Effector CD4-positive, alpha-beta T cell (primary cell): ENCODE measurements at regions not wholly inside any gene's neighbourhood (a gene's known extent, or its start where the extent isn't known, plus 50 kb on each side); places are given as distances from the start of the nearest gene placed in this dataset.
"Not testable (repeated sequence)": the region's sequence is repeated elsewhere in the genome, so short reads cannot be mapped to it uniquely, and the experiment has no call there.

Experiments
- DNase-seq: peaks from one replicate; pipeline ENCODE4 v3.0.0-alpha.2; 2020

DNA sequence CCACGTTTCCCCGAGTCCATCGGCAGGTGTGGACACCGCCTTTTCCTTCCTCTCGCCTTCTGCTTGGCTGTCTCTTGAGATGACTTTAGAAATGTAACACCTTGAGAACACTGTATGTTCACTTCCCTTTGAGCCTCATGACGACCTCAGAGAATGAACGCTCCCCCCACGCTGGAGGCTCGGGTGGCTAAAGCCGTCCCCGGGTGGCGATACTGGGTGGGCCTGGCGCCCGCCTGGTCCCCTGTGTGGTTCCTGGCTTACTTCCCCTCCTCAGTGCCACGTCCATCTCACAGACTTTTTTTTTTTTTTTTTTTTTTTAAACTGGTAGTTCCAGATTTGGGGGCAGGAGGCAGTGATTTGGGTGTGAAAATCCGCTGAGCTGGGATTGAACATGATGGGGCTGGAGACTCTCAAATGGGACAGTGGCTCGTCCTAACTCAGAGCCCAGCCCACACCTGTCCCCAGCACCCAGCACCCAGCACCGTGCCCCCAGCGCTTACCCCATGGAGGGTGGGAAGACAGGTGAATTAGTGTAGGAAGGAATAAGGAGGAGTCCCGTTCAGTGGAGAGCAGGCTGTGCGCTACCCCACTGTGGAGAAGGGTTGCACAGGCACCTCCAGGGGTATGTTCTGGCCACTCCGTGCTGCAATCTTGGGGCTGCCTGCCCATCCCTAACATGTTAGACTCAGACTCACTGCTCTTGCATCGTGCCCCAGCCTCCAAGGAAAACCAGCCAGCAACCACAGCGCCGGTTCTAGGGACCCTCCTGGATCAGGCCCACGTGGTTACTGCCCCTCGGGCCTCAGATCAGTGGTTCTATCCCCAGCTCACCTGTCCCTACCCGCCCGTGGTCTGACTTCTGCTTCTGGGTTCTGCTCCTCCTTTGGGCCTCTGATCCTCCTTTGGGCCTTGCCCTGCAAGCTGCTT, 174.0 kb downstream of the ASB1 start:
- no peak for DNase-seq

DNA sequence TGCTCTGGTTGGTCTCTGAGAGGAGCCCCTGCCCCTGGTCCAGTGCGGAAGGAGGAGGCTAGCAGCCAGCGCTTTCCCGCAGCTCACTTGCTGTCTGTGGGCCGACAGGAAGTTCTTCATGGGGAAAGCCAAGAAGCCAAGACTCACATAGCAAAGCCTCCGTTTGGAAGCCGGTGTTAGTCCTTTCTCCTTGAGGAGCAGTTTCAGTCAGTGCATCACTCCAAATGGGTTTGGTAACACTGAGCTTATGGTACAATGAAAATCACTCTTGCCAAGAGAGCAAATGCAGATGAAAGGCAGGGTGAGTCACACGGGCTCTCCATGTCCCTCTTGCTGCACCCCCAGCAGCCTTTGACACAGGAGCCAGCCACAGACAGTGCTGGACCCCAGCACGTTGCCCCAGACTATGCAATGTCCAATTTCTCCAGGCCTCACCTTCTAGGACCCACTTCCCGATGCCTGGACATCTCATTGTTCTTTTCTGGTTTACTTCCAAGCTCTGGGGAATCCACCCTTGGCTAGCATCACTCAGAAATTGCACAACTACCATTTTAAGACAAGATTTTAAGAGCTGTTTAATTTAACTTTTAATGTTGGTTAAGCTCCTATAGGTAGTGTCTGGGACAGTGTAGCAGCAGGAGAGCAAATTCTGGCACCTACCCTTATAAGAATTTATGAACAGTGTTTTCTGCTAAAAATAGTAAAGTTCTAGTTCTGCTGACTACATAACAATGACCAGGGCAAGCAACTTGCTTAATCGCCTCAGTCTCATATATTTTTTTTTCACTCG, 174.9 kb downstream of the ASB1 start:
- no peak for DNase-seq

DNA sequence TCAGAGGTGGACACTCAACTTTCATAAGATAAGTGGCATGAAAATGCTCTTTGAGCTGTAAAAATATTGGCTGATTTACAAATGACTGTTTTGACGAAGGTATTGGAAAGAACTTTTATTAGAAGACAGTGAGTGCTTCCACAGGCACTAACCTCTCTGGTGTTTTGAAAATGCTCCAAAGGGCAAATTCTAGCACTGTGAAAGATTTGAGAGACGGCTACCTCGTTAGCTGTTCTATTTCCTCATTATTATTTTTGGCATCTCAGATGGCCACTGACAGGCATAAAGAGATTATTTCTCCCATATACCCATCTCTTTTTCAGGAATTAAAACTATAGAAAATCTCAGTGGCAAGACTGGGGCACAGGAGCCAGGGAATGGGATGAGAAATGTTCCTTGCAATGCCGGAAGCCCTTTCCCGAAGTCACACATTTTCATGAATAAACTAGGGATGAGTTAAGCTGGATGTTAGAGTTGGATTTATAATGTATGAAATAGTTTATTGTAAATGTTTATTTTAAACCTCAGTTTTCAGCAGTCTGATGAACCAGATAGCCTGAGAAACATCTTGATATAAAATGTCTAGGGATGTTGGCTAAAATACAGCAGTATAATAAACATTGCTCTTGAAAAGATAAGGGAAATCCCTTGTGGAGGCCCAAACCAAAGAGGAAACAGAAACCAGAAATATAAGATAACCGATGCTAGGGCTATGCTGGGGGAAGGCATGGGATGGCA, 175.7 kb downstream of the ASB1 start:
- DNase-seq = no peak

DNA sequence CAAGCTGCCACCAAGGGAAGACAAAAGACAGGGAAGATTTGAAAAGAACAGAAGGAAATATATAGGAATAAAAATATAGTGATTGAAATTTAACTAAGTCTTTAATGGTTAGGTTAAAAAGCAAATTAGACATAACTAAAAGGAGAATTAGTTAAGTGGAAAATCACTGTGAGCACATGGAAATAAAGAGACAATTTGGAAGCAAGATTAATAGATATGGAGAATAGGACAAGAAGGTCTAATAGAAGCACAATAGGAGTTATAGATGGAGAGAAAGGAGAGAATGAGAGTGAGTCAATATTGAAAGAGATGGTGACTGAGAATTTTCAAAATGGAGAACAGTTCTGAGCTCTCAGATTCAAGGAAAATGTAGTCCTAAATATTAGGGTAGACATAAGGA, 176.9 kb downstream of the ASB1 start:
- DNase-seq = no peak

DNA sequence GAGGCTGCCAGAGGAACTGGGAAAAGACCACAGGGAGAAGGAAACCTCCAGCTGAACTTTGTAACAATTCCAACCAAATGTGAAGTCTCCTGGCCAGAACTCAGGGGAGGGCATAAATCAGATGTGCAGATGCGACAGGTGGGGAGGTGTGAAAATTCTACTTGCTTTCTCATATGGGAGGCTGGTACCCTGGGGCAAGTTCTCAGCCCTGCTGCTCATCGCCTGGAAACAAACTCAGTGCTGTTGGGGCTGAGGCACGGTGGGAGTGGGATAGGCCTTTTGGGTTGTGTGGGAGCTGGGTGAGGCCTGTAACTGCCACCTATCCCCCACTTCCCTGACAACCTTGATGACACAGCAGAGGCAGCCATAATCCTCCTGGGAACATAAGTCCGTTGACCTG, 179.6 kb downstream of the ASB1 start:
- DNase-seq = no peak

DNA sequence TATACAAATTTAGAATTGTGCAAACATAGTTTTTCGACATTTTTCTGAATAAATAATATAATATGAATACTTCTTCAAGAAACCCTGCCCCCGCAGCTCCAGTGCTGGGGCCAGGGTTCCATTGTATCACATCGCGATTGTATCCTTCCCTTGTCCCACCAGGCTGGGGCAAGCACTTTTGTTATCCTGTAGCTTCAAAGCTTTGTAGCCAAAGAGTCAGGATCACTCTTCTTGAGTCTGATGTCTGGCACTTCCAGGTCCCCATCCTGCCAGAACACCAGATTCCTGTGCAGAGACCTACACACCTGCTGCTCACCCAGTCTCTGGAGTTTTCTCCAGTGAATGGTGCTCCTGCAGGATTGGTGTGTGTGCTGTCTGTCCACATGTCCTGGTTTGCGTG, 186.9 kb downstream of the ASB1 start:
- no peak for DNase-seq

DNA sequence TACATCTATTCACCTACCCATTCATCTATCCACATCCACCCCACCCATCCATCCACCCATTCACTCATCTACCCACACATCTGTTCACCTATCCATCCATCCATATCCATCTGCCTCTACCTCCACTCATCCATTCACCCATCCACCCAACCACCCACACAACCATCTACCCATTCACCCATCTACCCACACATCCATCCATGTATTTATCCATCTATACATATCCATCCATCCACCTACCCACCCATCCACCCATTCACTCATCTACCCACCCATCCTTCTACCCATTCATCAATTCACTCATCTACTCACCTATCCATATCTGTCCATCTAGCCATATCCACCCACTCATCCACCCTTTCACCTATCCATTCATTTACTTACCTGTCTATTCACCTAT, 187.6 kb downstream of the ASB1 start:
- DNase-seq = no peak

DNA sequence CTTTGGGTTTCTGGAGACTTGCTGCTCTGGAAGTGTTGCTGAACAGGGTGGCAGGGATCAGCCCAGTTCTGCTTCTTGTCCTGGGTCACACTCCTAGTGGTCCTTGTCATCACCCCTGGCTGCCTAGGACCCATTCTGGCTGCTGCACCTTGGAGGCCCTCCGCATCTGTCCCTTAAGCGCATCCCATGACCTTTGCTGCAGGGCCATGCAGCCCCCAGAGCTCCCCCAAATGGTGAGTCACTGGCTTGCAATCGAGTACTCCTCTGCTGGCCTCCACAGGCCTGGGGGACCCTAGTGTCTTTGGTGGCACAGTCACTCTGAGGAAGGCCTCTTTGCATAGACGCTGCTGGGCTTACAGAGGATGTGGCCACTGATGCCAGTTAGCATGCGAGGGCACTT, 188.5 kb downstream of the ASB1 start:
- no peak for DNase-seq

DNA sequence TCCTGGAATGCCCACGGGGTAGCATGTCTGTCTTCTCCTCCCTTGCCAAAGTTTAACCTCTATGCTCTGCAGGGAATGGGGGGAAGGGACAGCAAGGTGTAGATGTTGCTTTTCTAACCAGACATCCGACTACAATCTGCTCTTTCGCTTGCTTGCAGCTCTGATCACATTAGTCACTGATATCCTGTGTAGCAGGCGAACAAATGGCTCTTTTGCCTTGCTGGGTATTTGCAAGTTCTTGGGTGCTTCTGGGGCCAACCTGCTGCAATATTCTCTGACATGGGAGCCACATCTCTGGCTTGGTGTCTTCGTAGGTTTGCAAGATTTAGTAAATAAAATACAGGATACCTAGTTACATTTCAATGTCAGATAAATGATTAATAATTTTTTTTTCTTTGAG, 190.0 kb downstream of the ASB1 start:
- DNase-seq = no peak

DNA sequence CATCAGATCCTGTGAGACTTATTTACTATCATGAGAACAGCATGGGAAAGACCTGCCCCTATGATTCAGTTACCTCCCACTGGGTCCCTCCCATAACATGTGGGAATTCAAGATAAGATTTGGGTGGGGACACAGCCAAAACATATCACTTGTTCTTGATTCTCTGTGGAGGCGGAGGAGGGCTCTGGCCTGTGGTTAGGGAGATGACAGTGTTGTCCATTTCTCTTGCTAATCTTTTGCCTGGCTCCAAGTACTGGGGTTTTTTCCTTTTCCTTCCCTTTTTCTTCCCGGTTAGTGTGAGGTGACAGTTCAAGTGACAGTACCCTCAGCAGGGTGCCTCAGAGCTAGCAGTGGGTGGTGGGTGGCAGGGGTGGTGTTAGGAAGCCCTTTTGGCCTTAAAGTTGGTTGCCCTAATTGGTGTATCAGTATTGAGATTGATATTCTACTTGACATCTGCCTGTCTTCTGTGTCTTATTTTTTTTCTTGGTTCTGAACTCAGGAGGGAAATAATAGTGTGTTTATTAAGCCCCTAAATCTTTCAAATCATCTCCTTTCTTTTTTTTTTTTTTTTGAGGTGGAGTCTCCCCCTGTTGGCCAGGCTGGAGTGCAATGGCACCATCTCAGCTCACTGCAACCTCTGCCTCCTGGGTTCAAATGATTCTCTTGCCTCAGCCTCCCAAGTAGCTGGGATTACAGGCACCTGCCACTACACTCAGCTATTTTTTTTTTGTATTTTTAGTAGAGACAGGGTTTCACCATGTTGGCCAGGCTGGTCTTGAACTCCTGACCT, 192.0 kb downstream of the ASB1 start:
- DNase-seq = not testable (repeated sequence)

DNA sequence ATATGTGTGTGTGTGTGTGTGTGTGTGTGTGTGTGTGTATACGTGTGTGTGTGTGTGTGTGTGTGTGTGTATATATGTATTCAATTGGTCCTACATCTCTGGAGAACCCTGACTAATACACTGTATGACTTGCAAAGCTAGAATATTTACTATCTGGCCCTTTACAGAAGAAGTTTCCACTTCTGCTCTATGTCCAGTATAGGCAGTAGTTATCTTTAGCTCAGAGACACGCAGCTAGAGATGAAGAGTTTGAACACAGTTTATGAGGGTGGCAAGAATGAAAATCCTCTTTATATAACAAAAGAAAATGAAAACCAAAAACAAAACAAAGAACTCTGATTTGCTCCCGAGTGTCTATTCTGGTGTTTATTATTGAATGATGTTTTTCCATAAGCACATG, 201.2 kb downstream of the ASB1 start:
- no peak for DNase-seq

DNA sequence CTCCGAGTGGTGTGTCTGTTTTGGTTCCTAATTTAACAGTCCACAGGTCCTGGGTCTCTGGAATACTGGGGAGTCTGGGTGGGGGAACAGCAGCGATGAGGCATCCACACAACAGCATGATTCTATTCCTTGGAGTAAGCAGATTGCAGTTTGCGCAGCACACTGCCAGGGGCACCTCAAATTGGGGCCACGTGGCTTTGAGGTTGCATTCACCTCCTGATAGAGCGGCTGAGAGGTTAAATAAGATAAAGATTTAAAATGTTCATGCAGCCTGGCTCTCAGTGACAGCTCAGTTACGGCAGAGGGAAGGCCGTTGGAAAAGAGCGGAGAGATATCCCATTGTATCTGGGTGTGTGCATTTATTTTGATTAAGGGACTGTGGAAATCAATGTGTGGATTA, 202.3 kb downstream of the ASB1 start:
- no peak for DNase-seq

DNA sequence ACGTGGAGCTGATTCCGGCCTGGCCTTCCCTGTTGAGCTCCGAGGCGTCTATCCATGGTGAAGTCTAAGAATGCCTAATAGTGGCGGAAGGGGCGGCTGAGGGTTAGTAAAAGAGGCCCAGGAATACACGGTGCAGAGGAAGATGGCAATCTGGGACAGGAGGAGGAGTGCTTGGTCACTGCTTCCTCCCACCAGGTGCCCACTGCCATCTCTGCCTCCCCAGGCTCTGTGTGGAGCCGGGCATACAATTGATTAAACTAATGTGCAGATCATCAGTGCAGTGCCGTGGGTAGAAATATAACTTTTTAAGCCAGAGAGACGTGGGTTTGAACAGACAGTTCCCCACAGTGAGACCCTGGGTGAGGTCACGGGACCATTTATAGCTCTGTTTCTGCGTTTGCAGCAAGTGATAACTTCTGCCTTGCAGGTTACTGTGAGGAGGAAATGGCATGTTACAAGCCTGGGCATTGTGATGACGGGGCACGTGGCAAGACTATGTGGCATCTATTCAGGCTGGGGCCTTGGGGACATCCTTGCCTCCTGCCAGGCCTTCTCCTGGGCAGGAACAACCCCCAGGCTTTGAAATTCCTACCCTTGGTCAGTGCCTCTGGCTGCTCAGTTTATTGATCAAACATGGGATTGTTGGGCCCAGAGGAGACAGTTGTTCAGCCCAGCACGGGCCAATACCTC, 204.9 kb downstream of the ASB1 start:
- DNase-seq = no peak

DNA sequence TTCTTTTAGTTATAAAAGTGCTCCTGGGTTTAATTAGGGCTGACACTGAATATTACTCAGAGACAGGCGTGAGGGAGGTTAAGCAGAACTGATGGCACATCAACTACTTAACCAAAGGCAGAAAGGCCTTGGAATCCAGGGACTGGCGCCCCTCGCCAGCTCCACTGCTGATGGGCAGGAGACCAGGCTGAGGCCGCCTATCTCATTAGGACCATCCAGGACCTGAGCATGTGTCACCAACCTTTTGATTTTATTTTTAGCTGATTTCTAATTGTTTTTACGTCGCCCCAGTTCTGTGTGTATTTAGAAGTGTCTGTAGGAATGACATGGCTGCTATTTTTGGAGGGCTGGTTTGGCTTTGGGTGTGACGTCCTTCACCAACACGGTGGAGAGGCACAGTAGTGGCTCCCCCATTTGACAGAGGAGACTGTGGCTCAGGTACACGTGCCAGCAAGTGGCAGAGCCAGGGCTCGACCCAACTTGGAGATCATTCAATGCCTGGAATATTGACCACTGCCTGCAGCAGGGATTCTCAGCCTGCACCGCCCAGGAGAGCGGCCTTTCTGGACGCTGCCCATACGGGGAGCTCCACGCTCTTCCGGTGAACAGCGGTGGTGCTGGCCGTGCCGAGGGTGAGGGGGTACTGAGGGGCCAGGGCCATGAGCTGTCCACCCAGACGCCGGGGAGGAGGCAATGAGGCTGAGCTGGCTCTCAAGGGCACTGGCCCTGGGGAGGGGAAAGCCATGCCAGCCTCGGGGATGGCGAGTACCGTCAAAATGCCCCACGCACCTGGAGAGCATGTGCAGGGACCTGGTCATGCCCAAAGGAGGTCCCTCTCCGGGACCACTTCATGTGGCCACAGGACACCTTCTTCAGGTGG, 205.7 kb downstream of the ASB1 start:
- no peak for DNase-seq

DNA sequence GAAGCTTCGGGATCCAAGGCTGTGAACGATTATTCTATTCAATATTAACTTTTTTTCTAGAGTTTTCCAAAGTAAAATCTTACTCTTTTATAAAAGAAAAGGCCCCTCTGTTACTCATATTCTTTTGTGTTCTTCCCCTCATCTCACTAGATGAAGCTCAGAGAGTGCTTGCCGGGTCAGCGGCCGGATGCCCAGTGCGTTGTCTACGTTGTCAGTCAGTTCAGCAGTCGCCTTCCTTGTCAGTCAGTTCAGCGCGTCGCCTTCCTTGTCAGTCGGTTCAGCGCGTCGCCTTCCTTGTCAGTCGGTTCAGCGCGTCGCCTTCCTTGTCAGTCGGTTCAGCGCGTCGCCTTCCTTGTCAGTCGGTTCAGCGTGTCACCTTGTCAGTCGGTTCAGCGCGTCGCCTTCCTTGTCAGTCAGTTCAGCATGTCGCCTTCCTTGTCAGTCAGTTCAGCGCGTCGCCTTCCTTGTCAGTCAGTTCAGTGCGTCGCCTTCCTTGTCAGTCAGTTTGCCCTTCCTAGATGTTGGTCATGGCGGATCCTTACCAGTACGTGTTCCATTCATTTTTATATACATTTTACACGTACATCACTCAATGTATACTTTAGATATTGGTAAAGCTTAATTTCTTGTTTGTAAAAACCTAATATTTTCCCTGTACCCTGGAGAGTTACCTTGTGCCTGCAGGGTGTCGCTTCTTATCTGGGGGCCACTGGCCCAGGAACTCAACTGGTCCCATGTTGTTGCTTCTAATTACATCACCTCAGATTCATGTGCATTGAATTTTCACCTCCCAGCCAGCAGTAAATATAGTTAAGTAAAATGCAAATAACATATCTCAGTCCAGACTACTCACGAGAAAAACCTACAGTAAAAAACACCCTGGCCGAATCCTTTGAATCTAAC, 206.9 kb downstream of the ASB1 start:
- DNase-seq = no peak

DNA sequence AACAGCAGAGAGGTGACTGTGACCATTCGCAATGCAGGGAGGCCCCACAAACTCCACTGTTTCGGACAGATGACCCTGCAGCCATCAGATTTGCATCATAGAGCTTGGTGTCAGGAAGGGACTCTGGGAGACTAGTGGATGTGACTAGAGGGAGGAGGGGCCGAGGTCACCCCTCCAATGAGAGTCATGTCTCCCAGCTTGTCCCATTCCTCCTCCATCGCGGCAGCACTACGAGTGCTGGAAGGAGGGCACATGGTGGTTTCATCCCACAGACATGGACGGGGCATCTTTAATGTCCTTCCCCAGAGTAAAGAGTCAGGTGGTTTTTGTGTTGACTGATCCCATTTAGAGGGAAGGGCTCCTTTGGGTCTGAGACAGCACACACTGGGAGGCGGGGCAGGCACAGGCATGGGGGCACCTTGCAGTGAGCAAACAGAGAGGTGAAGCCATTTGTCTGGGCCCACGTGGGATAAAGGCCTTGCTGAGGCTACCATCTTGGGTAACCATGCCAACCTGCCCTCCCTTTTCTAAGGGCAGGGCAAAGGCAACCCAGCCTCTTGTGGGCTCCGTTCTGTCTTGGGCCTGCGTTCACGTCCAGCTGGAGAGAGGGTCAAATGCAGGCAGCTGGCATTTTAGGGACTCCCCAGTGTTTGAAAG, 208.1 kb downstream of the ASB1 start:
- DNase-seq = no peak

DNA sequence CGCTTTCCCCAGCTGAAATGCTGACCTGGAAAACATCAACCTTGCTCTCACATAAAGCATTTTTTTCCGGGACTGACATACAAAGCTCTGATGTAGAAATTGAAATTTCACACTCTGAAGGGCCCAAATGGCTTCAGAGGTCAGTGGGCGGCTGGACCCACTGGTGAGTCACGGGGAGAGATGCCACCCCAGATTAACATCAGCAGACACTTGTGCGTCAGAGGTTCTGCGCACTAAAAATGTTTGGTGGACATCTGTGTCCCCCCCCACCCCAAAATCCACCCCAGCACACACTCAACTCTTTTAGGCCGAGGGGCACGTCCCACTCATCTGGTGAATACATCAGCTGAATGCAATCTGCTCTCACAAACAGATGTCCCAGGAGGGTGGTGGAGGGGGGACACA, 208.9 kb downstream of the ASB1 start:
- DNase-seq = no peak

DNA sequence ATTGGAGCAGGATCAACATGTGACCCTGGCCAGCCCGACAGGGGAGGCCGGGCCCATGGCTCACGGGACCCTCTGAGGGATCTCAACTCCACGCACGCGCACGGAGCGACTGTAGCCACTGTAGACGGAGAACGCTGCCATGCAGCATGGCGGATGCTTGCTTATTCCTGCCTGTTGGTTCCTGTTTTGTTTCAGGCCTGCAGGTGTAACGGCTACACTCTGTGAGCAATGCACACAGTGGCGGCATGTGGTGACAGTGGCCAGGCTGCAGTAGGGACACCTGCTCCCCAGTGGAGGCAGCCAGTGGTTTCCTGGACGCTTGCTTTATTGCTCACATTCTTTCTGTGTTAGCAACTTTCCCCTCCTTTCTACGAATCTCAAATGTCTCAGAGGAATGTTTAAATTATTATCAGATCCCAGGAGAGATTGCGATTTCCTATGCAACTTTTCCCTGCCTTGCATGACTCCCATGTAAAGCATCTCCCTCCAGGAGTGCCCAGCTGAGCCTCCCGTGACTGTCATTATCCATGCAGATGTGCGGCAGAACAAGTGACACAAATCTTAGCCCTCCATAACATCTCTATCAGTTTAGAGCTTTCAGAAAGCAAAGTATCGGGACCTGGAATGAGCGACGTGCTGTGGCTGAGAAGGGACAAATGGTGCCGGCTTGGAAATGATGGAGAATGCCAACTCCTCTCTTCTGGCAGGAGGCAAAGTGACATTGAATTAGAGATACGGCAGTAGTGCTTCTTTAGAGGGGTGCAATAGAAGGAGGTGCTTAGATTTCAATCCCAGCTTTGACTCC, 209.7 kb downstream of the ASB1 start:
- DNase-seq = no peak
